ENCODE measurements at regions not wholly inside any gene's neighbourhood (a gene's known extent, or its start where the extent isn't known, plus 50 kb on each side); places are given as distances from the start of the nearest gene placed in this dataset.

DNA sequence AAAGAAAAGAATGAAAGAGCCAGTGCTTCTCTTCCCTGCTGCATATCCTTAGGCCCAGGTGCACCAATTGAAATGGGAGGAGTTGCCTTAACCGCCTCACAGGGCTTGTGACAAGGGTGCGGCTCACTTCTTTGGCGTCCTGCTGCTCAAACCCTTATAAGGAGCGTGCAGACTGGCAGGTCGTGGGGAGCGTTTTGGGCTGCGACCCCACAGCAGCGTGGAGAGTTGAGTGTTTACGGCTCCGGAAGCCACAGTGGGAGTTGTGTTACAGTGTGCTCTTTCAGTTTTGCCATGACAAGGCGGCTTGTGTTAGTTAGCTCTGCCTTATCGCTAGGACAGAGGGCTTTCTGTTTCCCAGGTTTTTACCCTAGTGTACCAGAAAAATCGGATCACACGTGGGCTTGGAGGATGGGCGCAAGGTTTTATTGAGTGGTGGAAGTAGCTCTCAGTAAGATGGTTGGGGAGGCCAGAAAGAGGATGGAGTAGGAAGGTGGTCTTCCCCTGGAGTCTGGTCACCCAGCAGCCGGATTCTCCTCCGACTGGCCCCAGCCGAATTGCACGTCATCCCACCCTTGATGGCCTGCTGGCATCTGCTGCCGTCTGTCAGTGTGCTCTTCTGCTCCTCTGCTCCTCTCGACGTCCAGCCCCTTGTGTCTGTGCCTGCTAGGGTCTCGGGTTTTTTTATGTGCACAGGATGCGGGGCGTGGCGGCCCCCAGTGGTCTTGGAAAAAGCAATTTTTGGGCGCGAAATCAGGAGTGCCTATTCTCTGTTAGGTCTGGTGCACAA is 718.9 kb downstream of the ARAP2 start:
- H3K4me3 ChIP-seq (replicated peaks; ENCODE audit: low read depth, low read length), result no peak overlapping the region
- TF ChIP-seq, protein P1, sequence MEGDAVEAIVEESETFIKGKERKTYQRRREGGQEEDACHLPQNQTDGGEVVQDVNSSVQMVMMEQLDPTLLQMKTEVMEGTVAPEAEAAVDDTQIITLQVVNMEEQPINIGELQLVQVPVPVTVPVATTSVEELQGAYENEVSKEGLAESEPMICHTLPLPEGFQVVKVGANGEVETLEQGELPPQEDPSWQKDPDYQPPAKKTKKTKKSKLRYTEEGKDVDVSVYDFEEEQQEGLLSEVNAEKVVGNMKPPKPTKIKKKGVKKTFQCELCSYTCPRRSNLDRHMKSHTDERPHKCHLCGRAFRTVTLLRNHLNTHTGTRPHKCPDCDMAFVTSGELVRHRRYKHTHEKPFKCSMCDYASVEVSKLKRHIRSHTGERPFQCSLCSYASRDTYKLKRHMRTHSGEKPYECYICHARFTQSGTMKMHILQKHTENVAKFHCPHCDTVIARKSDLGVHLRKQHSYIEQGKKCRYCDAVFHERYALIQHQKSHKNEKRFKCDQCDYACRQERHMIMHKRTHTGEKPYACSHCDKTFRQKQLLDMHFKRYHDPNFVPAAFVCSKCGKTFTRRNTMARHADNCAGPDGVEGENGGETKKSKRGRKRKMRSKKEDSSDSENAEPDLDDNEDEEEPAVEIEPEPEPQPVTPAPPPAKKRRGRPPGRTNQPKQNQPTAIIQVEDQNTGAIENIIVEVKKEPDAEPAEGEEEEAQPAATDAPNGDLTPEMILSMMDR (IDR thresholded peaks at IDR 0.05; ENCODE audit: low read depth, low read length, missing control alignments), result no peak
- no peak for DNase-seq (ENCODE audit: extremely low read depth, low read depth)

DNA sequence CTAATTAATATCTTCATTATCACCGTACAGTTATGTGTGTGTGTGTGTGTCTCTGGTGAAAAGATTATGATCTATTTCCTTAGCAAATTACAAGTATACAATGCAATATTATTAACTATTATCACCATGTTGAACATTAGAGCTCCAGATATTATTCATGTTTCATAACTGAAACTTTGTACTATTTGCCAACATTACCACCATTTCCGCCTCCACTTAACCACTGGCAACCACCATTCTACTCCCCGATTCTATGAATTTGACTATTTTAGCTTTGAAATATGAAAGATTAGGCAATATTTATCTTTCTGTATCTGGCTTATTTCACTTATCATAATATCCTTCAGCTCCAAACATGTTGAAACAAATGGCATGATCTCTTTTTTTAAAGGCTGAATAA is 717.9 kb downstream of the ARAP2 start:
- no peak overlapping the region for H3K4me3 ChIP-seq (replicated peaks; ENCODE audit: low read depth, low read length)
- no peak for DNase-seq (ENCODE audit: extremely low read depth, low read depth)
- TF ChIP-seq, protein P1 (IDR thresholded peaks at IDR 0.05; ENCODE audit: low read depth, low read length, missing control alignments), result no peak

DNA sequence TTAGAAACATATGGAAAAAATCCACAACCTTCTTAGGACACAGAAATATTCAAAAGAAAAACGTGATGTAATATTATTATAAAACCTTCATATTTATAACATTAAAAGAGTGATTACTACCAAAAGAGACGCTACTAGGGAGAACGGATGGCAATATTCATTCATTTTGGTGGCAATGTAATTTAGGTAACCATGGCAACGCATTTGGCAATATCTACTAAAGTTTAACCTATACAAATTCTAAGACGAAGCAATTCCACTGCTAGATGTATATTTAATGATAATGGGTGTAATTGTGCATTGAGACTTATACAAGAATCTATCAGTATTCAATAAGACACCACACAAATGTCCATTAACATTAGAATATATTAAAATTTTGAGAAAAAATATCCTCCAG is 709.4 kb downstream of the ARAP2 start:
- no peak overlapping the region for H3K4me3 ChIP-seq (replicated peaks; ENCODE audit: low read depth, low read length)
- TF ChIP-seq, protein P1 (IDR thresholded peaks at IDR 0.05; ENCODE audit: low read depth, low read length, missing control alignments), result no peak
- DNase-seq (ENCODE audit: extremely low read depth, low read depth), result no peak

DNA sequence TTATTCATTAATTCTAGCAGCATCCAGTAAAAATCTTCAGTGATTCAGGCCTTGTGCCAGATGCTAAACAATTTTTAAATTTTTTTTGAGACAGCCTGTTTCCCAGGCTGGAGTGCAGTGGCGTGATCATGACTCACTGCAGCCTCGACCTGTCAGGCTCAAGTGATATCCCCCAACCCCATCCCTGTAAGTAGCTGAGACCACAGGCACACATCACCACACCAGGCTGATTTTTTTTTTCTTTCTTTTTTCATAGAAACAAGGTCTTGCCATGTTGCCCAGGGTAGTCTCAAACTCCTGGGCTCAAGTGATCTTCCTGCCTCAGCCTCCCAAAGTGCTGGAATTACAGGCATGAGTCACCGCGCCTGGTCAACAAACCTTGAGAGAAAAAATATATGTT is 705.5 kb downstream of the ARAP2 start:
- no peak overlapping the region for H3K4me3 ChIP-seq (replicated peaks; ENCODE audit: low read depth, low read length)
- DNase-seq (ENCODE audit: extremely low read depth, low read depth), result no peak
- TF ChIP-seq, protein P1 (IDR thresholded peaks at IDR 0.05; ENCODE audit: low read depth, low read length, missing control alignments), result no peak

DNA sequence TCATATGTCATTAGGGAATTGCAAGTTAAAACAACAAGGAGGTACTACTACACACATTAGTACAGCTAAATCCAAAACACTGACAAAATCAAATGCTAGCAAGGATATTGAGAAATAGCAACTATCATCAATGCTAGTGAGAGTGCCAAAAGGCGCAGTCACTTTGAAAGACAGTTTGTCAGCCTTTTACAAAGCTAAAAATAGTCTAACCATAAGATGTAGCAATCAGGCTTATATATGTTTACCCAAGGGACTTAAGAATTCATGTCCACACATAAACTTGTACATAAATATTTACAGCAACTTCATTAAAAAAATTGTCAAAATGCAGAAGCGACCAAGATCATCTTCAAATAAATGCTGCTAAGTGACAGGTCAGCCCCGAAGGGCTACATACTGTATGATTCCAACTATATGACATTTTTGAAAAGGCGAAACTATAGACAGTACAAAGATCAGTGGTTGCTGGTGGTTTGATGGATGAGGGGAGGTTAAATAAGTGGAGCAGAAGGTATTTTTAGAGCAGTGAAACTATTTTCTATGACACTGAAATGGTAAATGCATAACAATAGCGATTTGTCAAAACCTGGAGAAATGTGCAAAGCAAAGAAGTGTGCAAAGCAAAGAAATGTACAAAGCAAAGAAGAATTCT is 704.8 kb downstream of the ARAP2 start:
- no peak for DNase-seq (ENCODE audit: extremely low read depth, low read depth)

DNA sequence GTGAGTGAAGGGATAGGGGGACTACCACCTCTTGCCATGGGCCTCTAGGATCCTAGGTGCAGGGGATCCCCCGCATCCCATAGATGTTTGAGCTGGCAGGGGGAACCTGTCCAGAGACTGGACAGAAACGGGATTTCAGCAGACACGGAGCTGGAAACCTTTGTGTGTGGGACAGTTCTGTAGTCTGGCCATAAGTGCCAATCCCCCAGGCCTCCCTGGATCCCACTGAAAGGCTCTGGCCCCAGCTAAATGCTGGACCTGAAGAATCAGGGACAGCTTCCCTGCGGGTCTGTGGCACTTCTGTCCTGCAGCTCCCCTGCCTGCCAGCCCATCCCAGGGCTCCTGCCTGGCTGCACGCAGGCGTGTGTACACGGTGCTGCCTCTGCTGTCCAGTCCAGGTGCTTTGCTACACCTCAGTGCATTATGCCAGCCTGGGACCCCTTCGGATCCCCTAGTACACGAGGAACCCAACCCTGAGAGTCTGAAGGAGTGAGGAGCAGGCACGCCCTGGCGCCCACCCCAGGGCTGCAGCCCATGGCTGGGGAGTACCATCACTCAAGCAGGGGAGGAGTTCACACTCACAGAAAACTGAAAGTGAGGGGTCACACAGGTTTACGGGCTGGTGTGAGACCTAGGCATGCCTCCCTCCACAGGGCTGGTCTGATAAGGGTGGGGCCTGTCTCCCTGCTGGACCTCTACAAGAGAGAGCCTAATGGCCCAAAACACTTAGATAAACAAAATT is 703.0 kb downstream of the ARAP2 start:
- TF ChIP-seq, protein P1 (IDR thresholded peaks at IDR 0.05; ENCODE audit: low read depth, low read length, missing control alignments), result no peak

More for the DNA sequence above, 704.8 kb downstream of the ARAP2 start:
- no peak overlapping the region for H3K4me3 ChIP-seq (replicated peaks; ENCODE audit: low read depth, low read length)
- TF ChIP-seq, protein P1 (IDR thresholded peaks at IDR 0.05; ENCODE audit: low read depth, low read length, missing control alignments), result no peak

More for the DNA sequence above, 703.0 kb downstream of the ARAP2 start:
- no peak overlapping the region for H3K4me3 ChIP-seq (replicated peaks; ENCODE audit: low read depth, low read length)
- DNase-seq (ENCODE audit: extremely low read depth, low read depth), result no peak

All from HFF-Myc (cell line).